ENCODE measurements at regions not wholly inside any gene's neighbourhood (a gene's known extent, or its start where the extent isn't known, plus 50 kb on each side); places are given as distances from the start of the nearest gene placed in this dataset.

DNA sequence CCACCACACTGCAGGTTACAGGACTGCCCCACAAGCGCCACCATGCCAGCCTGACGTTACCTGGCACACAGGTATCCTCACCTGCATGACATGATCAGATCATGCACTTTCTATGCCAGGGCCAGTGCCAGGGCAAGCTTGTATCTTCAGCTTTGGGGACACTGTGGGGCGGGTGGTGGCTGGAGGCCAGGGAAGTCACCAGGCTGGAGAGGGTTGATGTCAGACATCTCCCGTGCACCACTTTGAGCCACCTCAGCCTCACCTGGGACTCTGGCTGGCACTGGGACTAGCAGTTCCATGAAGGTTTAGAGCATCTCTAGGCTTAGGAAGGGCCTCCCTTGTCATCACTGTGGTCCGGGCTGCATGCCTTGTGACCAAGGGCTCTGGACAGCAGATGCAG, 97.2 kb downstream of the WTIP start (continued):
- TF ChIP-seq, protein P1, sequence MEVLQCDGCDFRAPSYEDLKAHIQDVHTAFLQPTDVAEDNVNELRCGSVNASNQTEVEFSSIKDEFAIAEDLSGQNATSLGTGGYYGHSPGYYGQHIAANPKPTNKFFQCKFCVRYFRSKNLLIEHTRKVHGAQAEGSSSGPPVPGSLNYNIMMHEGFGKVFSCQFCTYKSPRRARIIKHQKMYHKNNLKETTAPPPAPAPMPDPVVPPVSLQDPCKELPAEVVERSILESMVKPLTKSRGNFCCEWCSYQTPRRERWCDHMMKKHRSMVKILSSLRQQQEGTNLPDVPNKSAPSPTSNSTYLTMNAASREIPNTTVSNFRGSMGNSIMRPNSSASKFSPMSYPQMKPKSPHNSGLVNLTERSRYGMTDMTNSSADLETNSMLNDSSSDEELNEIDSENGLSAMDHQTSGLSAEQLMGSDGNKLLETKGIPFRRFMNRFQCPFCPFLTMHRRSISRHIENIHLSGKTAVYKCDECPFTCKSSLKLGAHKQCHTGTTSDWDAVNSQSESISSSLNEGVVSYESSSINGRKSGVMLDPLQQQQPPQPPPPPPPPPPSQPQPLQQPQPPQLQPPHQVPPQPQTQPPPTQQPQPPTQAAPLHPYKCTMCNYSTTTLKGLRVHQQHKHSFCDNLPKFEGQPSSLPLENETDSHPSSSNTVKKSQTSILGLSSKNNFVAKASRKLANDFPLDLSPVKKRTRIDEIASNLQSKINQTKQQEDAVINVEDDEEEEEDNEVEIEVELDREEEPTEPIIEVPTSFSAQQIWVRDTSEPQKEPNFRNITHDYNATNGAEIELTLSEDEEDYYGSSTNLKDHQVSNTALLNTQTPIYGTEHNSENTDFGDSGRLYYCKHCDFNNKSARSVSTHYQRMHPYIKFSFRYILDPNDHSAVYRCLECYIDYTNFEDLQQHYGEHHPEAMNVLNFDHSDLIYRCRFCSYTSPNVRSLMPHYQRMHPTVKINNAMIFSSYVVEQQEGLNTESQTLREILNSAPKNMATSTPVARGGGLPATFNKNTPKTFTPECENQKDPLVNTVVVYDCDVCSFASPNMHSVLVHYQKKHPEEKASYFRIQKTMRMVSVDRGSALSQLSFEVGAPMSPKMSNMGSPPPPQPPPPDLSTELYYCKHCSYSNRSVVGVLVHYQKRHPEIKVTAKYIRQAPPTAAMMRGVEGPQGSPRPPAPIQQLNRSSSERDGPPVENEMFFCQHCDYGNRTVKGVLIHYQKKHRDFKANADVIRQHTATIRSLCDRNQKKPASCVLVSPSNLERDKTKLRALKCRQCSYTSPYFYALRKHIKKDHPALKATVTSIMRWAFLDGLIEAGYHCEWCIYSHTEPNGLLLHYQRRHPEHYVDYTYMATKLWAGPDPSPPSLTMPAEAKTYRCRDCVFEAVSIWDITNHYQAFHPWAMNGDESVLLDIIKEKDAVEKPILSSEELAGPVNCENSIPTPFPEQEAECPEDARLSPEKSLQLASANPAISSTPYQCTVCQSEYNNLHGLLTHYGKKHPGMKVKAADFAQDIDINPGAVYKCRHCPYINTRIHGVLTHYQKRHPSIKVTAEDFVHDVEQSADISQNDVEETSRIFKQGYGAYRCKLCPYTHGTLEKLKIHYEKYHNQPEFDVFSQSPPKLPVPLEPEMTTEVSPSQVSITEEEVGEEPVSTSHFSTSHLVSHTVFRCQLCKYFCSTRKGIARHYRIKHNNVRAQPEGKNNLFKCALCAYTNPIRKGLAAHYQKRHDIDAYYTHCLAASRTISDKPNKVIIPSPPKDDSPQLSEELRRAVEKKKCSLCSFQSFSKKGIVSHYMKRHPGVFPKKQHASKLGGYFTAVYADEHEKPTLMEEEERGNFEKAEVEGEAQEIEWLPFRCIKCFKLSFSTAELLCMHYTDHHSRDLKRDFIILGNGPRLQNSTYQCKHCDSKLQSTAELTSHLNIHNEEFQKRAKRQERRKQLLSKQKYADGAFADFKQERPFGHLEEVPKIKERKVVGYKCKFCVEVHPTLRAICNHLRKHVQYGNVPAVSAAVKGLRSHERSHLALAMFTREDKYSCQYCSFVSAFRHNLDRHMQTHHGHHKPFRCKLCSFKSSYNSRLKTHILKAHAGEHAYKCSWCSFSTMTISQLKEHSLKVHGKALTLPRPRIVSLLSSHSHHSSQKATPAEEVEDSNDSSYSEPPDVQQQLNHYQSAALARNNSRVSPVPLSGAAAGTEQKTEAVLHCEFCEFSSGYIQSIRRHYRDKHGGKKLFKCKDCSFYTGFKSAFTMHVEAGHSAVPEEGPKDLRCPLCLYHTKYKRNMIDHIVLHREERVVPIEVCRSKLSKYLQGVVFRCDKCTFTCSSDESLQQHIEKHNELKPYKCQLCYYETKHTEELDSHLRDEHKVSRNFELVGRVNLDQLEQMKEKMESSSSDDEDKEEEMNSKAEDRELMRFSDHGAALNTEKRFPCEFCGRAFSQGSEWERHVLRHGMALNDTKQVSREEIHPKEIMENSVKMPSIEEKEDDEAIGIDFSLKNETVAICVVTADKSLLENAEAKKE (CRISPR knock-in tag; IDR thresholded peaks at IDR 0.05), result no peak
- TF ChIP-seq CTCF (conservative IDR thresholded peaks at IDR 0.05; ENCODE audit: low read depth in 2 of 2), result no peak

- no peak overlapping the region for H3K27ac ChIP-seq (ENCODE audit: low read depth)
- DNase-seq (ENCODE audit: low spot score) (no peak), ATAC-seq (no peak)
- Mint-ChIP-seq H3K27me3 (ENCODE audit: insufficient read depth, low read depth, poor library complexity) (peaks cover 19% of the 10 kb centered on the region), H3K4me3 (peak overlapping the region; percentile 59), H3K27ac (no peak overlapping the region), H3K9me3 (no peaks in the 10 kb centered on the region), H3K4me1 (peaks cover 12% of the 10 kb centered on the region; the same call in 2 of the 3 replicates), H3K36me3 (ENCODE audit: low read depth) (no peaks in the 10 kb centered on the region)
- TF ChIP-seq CTCF (conservative IDR thresholded peaks at IDR 0.05; ENCODE audit: low read depth in 2 of 2) (no peak), STAT1 (IDR thresholded peaks at IDR 0.05; ENCODE audit: unreplicated experiment) (no peak), ZNF331 (CRISPR knock-in tag; IDR thresholded peaks at IDR 0.05; ENCODE audit: low read depth) (no peak)
- H3K36me3 ChIP-seq (ENCODE audit: insufficient read depth), result no peaks in the 10 kb centered on the region
- H3K9me2 ChIP-seq (ENCODE audit: insufficient read depth), result no peaks in the 10 kb centered on the region
- peak overlapping the region; percentile 77; the same call in 1 of the 2 replicates for H3K4me3 ChIP-seq
- no peaks in the 10 kb centered on the region for H3K4me1 ChIP-seq (ENCODE audit: insufficient read depth)
- no peaks in the 10 kb centered on the region for H4K20me1 ChIP-seq (replicated peaks; ENCODE audit: insufficient read depth)
- 0 out of 2 replicates have a peak overlapping the region, but pooled peaks have one; percentile 43 for H2AFZ ChIP-seq
- no peaks in the 10 kb centered on the region for H3F3A ChIP-seq (replicated peaks; ENCODE audit: low read depth)
- no peaks in the 10 kb centered on the region for H3K79me2 ChIP-seq (replicated peaks; ENCODE audit: insufficient read depth)
- H3K27me3 ChIP-seq (ENCODE audit: insufficient read depth), result peaks cover 19% of the 10 kb centered on the region
- peak overlapping the region; percentile 98 for H3K4me2 ChIP-seq
Observed at GRCh38 chr19:34578173-34578572, 96.6 kb downstream of the WTIP start.
